GM12878 (cell line): ENCODE measurements at regions not wholly inside any gene's neighbourhood (a gene's known extent, or its start where the extent isn't known, plus 50 kb on each side); places are given as distances from the start of the nearest gene placed in this dataset.

Experiments used
- ATAC-seq: fragments of 200-7000 bp; cut with Tn5 transposase; 3 replicates; pipeline ENCODE4 v1.9.1; 2020; ENCODE audit warnings: mild to moderate bottlenecking, moderate library complexity
- BruUV-seq: library from RNA; stranded (reverse); fragments of 400-500 nt; replicated peaks from 2 replicates; lab custom pipeline; 2021; lab: Mats Ljungman, UMichigan
- CTCF ChIA-PET: fragments of 300-600 bp; sonication (Branson Sonifier 250); formaldehyde crosslinking; extraction: SDS; loops from one replicate; lab custom pipeline; 2021; ENCODE audit warnings: inconsistent platforms; lab: Yijun Ruan, JAX
- POLR2A ChIA-PET: fragments of 350-600 bp; formaldehyde crosslinking; extraction: SDS; loops from one replicate; lab custom pipeline; 2021; ENCODE audit warnings: inconsistent platforms; lab: Charles Lee
- RAD21 ChIA-PET: fragments of 300-600 bp; sonication (Branson Sonifier 250); formaldehyde crosslinking; loops from one replicate; lab custom pipeline; 2023; ENCODE audit warnings: antibody characterized with exemption; ENCODE audit not compliant: unreplicated experiment; lab: Charles Lee
- SMC1A ChIA-PET: fragments of 300-600 bp; sonication (Branson Sonifier 250); formaldehyde crosslinking; loops from one replicate; lab custom pipeline; 2023; ENCODE audit not compliant: unreplicated experiment, uncharacterized antibody; lab: Charles Lee
- DNase-seq: peaks from one replicate; pipeline ENCODE4 v3.0.0-alpha.2; 2011; ENCODE audit warnings: low read depth, low spot score
- FAIRE-seq: peaks from 3 replicates; lab custom pipeline; 2011; peaks lifted over from hg19 to GRCh38; lab: Jason Lieb, UNC
- H2AFZ ChIP-seq: 2 replicates; pipeline ENCODE4 v1.6.0; 2011; ENCODE audit warnings: low read depth, low read length, control low read depth; ENCODE audit not compliant: control insufficient read depth
- H3K27ac ChIP-seq: 2 replicates; pipeline ENCODE4 v1.5.1; 2011; ENCODE audit warnings: control low read depth; ENCODE audit not compliant: control insufficient read depth, insufficient read depth
- H3K27me3 ChIP-seq, 2 experiments: replicated peaks in 1 of 2; 2 replicates each; pipeline versions ENCODE4 v1.6.0 to v1.6.1; 2011; ENCODE audit warnings: low read length in 1 of 2; ENCODE audit not compliant: control insufficient read depth in 2 of 2, insufficient read depth in 2 of 2
- H3K36me3 ChIP-seq, 2 experiments: 2 replicates each; pipeline ENCODE4 v1.5.1; 2011; ENCODE audit warnings: low read length in 1 of 2; ENCODE audit not compliant: control insufficient read depth in 2 of 2, insufficient read depth in 2 of 2
- H3K4me1 ChIP-seq: 2 replicates; pipeline ENCODE4 v1.6.1; 2011; ENCODE audit warnings: mild to moderate bottlenecking, low read length, moderate library complexity, mixed read lengths; ENCODE audit not compliant: control insufficient read depth, insufficient read depth
- H3K4me2 ChIP-seq: 2 replicates; pipeline ENCODE4 v1.6.0; 2011; ENCODE audit warnings: control low read depth; ENCODE audit not compliant: control insufficient read depth, insufficient read depth
- H3K4me3 ChIP-seq: fragments of 200-600 bp; sonication (generic); 2 replicates; pipeline ENCODE4 v1.5.1; 2016
- H3K79me2 ChIP-seq: 2 replicates; pipeline ENCODE4 v1.6.0; 2011; ENCODE audit warnings: low read length; ENCODE audit not compliant: control insufficient read depth, insufficient read depth
- H3K9ac ChIP-seq: 2 replicates; pipeline ENCODE4 v1.8.0; 2011; ENCODE audit warnings: low read length, control low read depth, mixed read lengths; ENCODE audit not compliant: control insufficient read depth, insufficient read depth
- H3K9me3 ChIP-seq: replicated peaks from 3 replicates; pipeline ENCODE4 v1.5.1; 2011; ENCODE audit warnings: mild to moderate bottlenecking, low read length; ENCODE audit not compliant: control insufficient read depth, insufficient read depth
- H4K20me1 ChIP-seq: 2 replicates; pipeline ENCODE4 v1.6.0; 2011; ENCODE audit not compliant: control insufficient read depth, insufficient read depth
- BCL11A ChIP-seq: IDR thresholded peaks from 2 replicates; pipeline ENCODE4 v1.6.1; 2011; ENCODE audit warnings: low read depth, low read length
- BMI1 ChIP-seq: fragments of 450-650 bp; IDR thresholded peaks from 2 replicates; pipeline ENCODE4 v1.6.1; 2016; ENCODE audit warnings: mild to moderate bottlenecking, moderate library complexity, borderline replicate concordance
- ELK1 ChIP-seq: IDR thresholded peaks from 2 replicates; pipeline ENCODE4 v1.6.1; 2012; ENCODE audit warnings: low read depth, low read length, improper control_type of control experiment
- IKZF2 ChIP-seq, 2 experiments: fragments of 450-650 bp; IDR thresholded peaks; 2 replicates each; pipeline ENCODE4 v1.6.1; 2017; ENCODE audit warnings: mild to moderate bottlenecking in 2 of 2, moderate library complexity in 2 of 2
- IRF4 ChIP-seq: IDR thresholded peaks from 2 replicates; pipeline ENCODE4 v1.6.1; 2011; ENCODE audit warnings: low read depth, low read length
- MXI1 ChIP-seq: fragments of 150-350 bp; IDR thresholded peaks from 2 replicates; pipeline ENCODE4 v1.6.1; 2011; ENCODE audit warnings: low read depth, mild to moderate bottlenecking, inconsistent platforms, low read length, improper control_type of control experiment
- RBBP5 ChIP-seq: fragments of 200-600 bp; sonication (generic); conservative IDR thresholded peaks from 2 replicates; pipeline ENCODE4 v1.6.1; 2016
- RFX5 ChIP-seq: IDR thresholded peaks from 2 replicates; pipeline ENCODE4 v1.6.1; 2011; ENCODE audit warnings: low read depth, low read length, improper control_type of control experiment
- STAT3 ChIP-seq: IDR thresholded peaks from 2 replicates; pipeline ENCODE4 v1.6.1; 2011; ENCODE audit warnings: low read depth, low read length, improper control_type of control experiment
- TBL1XR1 ChIP-seq: IDR thresholded peaks from 2 replicates; pipeline ENCODE4 v1.6.1; 2012; ENCODE audit warnings: low read depth, low read length, improper control_type of control experiment
- TCF12 ChIP-seq: IDR thresholded peaks from 2 replicates; pipeline ENCODE4 v1.6.1; 2011; ENCODE audit warnings: low read depth, mild to moderate bottlenecking, low read length
- ZBED1 ChIP-seq: IDR thresholded peaks from 2 replicates; pipeline ENCODE4 v1.6.1; 2016; ENCODE audit warnings: borderline replicate concordance
- ZBTB11 ChIP-seq: fragments of 450-650 bp; formaldehyde crosslinking; IDR thresholded peaks from 2 replicates; pipeline ENCODE4 v1.5.0; 2022; ENCODE audit warnings: mild to moderate bottlenecking, missing genetic modification characterization
- ZNF24 ChIP-seq: fragments of 450-650 bp; IDR thresholded peaks from 2 replicates; pipeline ENCODE4 v1.6.1; 2017; ENCODE audit warnings: antibody characterized with exemption, mild to moderate bottlenecking
- WGBS: methylation state at CpG from one replicate; pipeline ENCODE4 v1.1.6; 2016; ENCODE audit warnings: low lambda C conversion rate; ENCODE audit not compliant: insufficient replicate concordance, insufficient coverage; ENCODE audit errors: missing lambda C conversion rate; 5-methylcytosine and 5-hydroxymethylcytosine counted together
- in situ Hi-C: fragments of 300-500 bp; cut with MboI; formaldehyde crosslinking; loops from 9 replicates; pipeline ENCODE4 v1.14.3; 2018; ENCODE audit warnings: mixed read lengths
- intact Hi-C: fragments of 100-400 bp; cut with micrococcal nuclease; formaldehyde crosslinking; loops from one replicate; pipeline ENCODE4 v1.14.2; 2022; ENCODE audit not compliant: unreplicated experiment
- TF ChIP-seq, protein P1 (sequence below): IDR thresholded peaks from 2 replicates; pipeline ENCODE4 v1.6.1; 2011; ENCODE audit warnings: mild to moderate bottlenecking, low read depth, low read length, moderate library complexity; ENCODE audit not compliant: insufficient replicate concordance

- no peak overlapping the region for H2AFZ ChIP-seq
- H3K27ac ChIP-seq: no peak overlapping the region
- no peaks in the 10 kb centered on the region for H4K20me1 ChIP-seq
- H3K9me3 ChIP-seq: no peaks in the 10 kb centered on the region
- peaks cover 2% of the 10 kb centered on the region in 2 experiments; a peak in 3 of 4 replicates for H3K27me3 ChIP-seq
- no TSS peak for BruUV-seq
- H3K9ac ChIP-seq: no peak overlapping the region
- FAIRE-seq (no peak), ATAC-seq (no peak), DNase-seq (no peak)
- intact Hi-C loops: no loop called here
- SMC1A ChIA-PET: no interaction called here
- WGBS: 35% methylated on average over 10 of the region's 10 CpGs
- CTCF ChIA-PET: interaction anchor here (0.6 to 1.4 kb wide), 4 partner anchors 33 to 1189 kb away, joined by 3 read pairs; no protein-coding TSS in a partner anchor
- H3K79me2 ChIP-seq: no peaks in the 10 kb centered on the region
- peaks cover 8% of the 10 kb centered on the region; the same call in 1 of the 2 replicates for H3K4me1 ChIP-seq
- H3K36me3 ChIP-seq: no peaks in the 10 kb centered on the region
- no peak overlapping the region for H3K4me3 ChIP-seq
- in situ Hi-C loops: loop anchor here (5.0 to 25.0 kb wide), 2 partner anchors 474 to 1189 kb away; partner anchors contain the start of gene CXCL12
- H3K4me2 ChIP-seq: no peak overlapping the region
- no peak for TF ChIP-seq STAT3
- no peak for TF ChIP-seq IKZF2 (IDR thresholded peaks at IDR 0.05)
- TF ChIP-seq TBL1XR1: no peak
- no peak for TF ChIP-seq RBBP5
- no peak for TF ChIP-seq ZBTB11
- no peak for TF ChIP-seq TCF12
- no peak for TF ChIP-seq ZNF24
- no peak for TF ChIP-seq ZBED1
- TF ChIP-seq BCL11A: no peak
- TF ChIP-seq IRF4: no peak
- TF ChIP-seq BMI1: no peak
- TF ChIP-seq MXI1: no peak
- TF ChIP-seq RFX5: no peak
- TF ChIP-seq, protein P1, sequence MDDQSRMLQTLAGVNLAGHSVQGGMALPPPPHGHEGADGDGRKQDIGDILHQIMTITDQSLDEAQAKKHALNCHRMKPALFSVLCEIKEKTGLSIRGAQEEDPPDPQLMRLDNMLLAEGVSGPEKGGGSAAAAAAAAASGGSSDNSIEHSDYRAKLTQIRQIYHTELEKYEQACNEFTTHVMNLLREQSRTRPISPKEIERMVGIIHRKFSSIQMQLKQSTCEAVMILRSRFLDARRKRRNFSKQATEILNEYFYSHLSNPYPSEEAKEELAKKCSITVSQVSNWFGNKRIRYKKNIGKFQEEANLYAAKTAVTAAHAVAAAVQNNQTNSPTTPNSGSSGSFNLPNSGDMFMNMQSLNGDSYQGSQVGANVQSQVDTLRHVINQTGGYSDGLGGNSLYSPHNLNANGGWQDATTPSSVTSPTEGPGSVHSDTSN: no peak
- no peak for TF ChIP-seq ELK1
- POLR2A ChIA-PET: no interaction called here
- RAD21 ChIA-PET: interaction anchor here (0.8 to 1.2 kb wide), 3 partner anchors 15 to 474 kb away, joined by 3 to 4 read pairs (median 4); no protein-coding TSS in a partner anchor
These were observed 50.1 kb upstream of the TMEM72 start for GRCh38 chr10:44860811-44861736.
